Breast epithelium (tissue), 4 donors: ENCODE measurements at regions not wholly inside any gene's neighbourhood (a gene's known extent, or its start where the extent isn't known, plus 50 kb on each side); places are given as distances from the start of the nearest gene placed in this dataset.

ENCODE experiments used
- DNase-seq, 2 donors: peaks; one replicate each; pipeline ENCODE4 v3.0.0-alpha.2; 2019; ENCODE audit warnings: low spot score in 2 of 2
- H3K27ac ChIP-seq, 2 donors: fragments of 200-600 bp; sonication (generic) in 1 of 2; one replicate each; pipeline ENCODE4 v1.5.1; 2016 to 2019; ENCODE audit warnings: mild to moderate bottlenecking in 1 of 2
- H3K27me3 ChIP-seq, 2 donors: fragments of 200-600 bp; sonication (generic) in 1 of 2; one replicate each; pipeline versions ENCODE4 v1.5.1 to v1.6.0; 2017 to 2019; ENCODE audit warnings: control low read depth in 1 of 2, mild to moderate bottlenecking in 1 of 2
- H3K36me3 ChIP-seq: fragments of 200-600 bp; one replicate; pipeline ENCODE4 v1.5.1; 2019
- H3K4me1 ChIP-seq, 2 donors: fragments of 200-600 bp; sonication (generic); one replicate each; pipeline ENCODE4 v1.5.1; 2016 to 2019; ENCODE audit warnings: control low read depth in 1 of 2
- H3K4me3 ChIP-seq, 3 donors: fragments of 200-600 bp; sonication (generic); 1 replicate in 2 of 3; 2 replicates in 1 of 3; pipeline ENCODE4 v1.5.1; 2016 to 2019; ENCODE audit warnings: mild to moderate bottlenecking in 3 of 3, moderate library complexity in 2 of 3
- H3K9me3 ChIP-seq, 2 donors: fragments of 200-600 bp; sonication (generic) in 1 of 2; one replicate each; pipeline ENCODE4 v1.5.1; 2016 to 2019; ENCODE audit warnings: control low read depth in 1 of 2
- POLR2A ChIP-seq: fragments of 450-650 bp; IDR thresholded peaks from one replicate; pipeline ENCODE4 v1.6.1; 2016; ENCODE audit warnings: antibody characterized with exemption, mild to moderate bottlenecking, moderate library complexity
- POLR2AphosphoS5 ChIP-seq, 3 donors: sonication (generic); formaldehyde crosslinking; IDR thresholded peaks; one replicate each; pipeline ENCODE4 v1.6.1; 2017; ENCODE audit warnings: antibody characterized with exemption in 3 of 3
- intact Hi-C: fragments of 100-400 bp; cut with DNase I; formaldehyde crosslinking; loops from one replicate; pipeline ENCODE4 v1.15.1; 2023; ENCODE audit warnings: low total_unique reads
- TF ChIP-seq, protein P1 (sequence below), 3 donors: fragments of 450-650 bp; IDR thresholded peaks; one replicate each; pipeline ENCODE4 v1.5.1; 2016 to 2017; ENCODE audit warnings: antibody characterized with exemption in 3 of 3, mild to moderate bottlenecking in 3 of 3, moderate library complexity in 3 of 3

DNA sequence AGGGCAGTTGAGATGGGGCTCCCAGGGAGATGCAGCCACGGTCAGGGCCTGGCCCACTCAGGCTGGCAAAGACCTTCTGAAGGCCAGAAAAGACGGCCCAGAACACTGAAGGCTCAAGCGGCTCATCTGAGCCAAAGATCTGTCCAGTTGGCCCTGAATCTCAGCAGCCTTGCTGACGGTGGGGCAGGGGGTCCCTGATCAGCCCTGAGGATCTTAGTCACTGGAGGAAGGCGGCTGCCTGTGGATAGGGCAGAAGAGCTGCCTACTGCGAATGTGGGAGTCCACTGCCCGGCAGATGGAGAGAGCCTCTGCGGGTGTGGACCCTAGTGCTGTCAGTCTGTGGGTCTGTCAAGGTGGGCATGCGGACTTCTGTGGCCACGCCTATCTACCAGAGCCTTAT lies 1738.2 kb downstream of the TP53TG3F start:
- no peak overlapping the region for H3K4me3 ChIP-seq
- H3K27me3 ChIP-seq: no peaks in the 10 kb centered on the region
- TF ChIP-seq, protein P1, sequence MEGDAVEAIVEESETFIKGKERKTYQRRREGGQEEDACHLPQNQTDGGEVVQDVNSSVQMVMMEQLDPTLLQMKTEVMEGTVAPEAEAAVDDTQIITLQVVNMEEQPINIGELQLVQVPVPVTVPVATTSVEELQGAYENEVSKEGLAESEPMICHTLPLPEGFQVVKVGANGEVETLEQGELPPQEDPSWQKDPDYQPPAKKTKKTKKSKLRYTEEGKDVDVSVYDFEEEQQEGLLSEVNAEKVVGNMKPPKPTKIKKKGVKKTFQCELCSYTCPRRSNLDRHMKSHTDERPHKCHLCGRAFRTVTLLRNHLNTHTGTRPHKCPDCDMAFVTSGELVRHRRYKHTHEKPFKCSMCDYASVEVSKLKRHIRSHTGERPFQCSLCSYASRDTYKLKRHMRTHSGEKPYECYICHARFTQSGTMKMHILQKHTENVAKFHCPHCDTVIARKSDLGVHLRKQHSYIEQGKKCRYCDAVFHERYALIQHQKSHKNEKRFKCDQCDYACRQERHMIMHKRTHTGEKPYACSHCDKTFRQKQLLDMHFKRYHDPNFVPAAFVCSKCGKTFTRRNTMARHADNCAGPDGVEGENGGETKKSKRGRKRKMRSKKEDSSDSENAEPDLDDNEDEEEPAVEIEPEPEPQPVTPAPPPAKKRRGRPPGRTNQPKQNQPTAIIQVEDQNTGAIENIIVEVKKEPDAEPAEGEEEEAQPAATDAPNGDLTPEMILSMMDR (IDR thresholded peaks at IDR 0.05): no peak
- H3K4me1 ChIP-seq: no peaks in the 10 kb centered on the region
- DNase-seq: no peak
- H3K9me3 ChIP-seq: peaks cover 3 to 32% of the 10 kb centered on the region in 2 donors
- intact Hi-C loops: loop anchor here (10.0 kb wide), 1 partner anchor 67 kb away; no protein-coding TSS in a partner anchor
- H3K36me3 ChIP-seq: no peaks in the 10 kb centered on the region
- no peak overlapping the region for H3K27ac ChIP-seq

DNA sequence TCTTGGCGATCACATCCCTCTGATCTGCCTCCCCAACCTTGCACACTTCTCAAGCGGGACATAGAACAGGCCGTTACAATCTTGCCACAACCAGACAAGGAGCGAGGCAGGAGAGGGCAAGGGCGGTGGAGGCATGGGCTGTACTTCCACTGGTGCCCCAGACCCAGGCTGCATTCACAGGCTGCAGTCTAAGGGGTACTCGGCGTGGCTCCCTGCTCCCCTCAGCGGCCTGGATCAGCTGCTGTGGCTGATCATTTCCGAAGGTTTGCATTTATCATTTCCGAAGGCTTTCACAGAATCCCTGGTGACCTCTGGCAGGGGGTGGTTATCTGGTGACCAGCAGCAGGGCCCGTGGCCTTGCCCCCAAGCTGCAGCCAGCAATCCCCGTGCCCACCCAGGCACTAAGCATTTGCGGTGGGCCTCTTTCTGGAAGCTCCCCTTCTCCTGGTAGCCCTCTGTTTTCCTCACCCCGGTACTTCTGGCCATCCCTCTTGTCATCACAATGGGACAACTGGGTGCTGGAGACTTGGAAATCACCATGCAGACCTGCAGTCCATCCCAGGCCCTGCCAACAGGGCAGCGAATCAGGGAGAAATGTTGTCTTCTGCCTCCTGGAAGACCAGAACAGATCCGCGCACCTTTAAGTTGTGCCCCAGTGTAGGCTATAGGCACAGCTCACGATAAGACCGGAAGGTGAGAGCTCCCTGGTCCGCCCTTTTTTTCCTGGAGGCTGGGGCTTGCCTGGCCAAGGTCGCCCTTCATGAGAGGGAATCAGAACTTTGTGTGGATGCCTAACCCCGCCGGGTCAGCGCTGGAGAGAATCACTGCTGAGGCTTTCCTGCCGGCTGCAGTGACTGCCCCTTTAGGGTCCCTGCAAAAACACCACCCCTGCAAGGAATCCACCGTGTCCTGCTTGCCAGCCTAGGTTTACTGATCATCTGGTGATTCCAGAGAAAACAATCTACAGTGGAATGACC lies 1739.1 kb downstream of the TP53TG3F start:
- peaks cover 3 to 32% of the 10 kb centered on the region in 2 donors for H3K9me3 ChIP-seq
- no peak overlapping the region for H3K4me3 ChIP-seq
- H3K4me1 ChIP-seq: no peaks in the 10 kb centered on the region
- intact Hi-C loops: loop anchor here (10.0 kb wide), 1 partner anchor 66 kb away; no protein-coding TSS in a partner anchor
- DNase-seq: no peak
- H3K27ac ChIP-seq: no peak overlapping the region
- no peaks in the 10 kb centered on the region for H3K36me3 ChIP-seq
- TF ChIP-seq, protein P1 (IDR thresholded peaks at IDR 0.05): no peak
- TF ChIP-seq POLR2A (no peak), POLR2AphosphoS5 (IDR thresholded peaks at IDR 0.05) (no peak)
- no peaks in the 10 kb centered on the region for H3K27me3 ChIP-seq

DNA sequence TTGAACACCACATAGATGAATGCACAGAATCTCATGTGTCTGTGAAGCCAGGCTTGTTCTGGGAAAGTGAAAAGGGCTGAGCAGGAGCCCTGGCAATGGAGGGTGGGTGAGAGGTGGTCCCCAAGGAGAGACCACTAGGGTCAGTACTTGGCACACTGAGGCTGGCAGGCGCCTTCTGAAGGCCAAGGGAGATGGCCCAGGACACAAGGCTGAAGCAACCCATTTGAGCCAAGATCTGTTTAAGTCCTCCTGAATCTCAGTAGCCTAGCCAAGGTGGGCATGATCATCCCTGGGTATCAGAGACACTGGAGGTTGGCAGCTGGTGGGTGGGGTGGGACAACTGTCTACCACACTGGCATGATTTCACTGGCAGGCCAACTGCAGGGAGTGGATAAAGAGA lies 1741.2 kb downstream of the TP53TG3F start:
- no peak overlapping the region for H3K27ac ChIP-seq
- no peaks in the 10 kb centered on the region for H3K4me1 ChIP-seq
- no peaks in the 10 kb centered on the region for H3K36me3 ChIP-seq
- no peak overlapping the region for H3K4me3 ChIP-seq
- intact Hi-C loops: no loop called here
- no peaks in the 10 kb centered on the region for H3K27me3 ChIP-seq
- TF ChIP-seq, protein P1 (IDR thresholded peaks at IDR 0.05): no peak
- no peak for TF ChIP-seq POLR2AphosphoS5 (IDR thresholded peaks at IDR 0.05)
- TF ChIP-seq POLR2A: no peak
- no peak for DNase-seq
- peaks cover 0 to 23% of the 10 kb centered on the region in 2 donors for H3K9me3 ChIP-seq

DNA sequence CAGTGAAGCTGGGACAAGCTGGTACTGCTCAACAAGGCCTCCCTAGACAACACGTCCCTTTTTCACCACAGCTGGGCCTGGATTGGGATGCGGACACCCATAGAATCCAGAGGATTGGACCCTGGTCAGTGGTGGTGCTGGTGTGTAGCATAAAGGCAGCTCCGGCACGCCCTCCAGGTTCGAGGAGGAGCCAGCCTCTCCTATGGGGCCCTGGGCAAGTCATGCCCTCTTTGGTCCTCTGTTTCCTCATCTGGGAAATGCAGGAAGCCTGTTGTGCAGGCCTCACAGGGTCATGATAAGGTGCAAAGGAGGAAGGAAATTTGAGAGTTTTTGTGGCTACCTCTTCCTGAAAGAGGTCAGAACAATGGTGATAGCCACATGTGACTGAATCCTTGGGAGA lies 1741.7 kb downstream of the TP53TG3F start:
- no peak overlapping the region for H3K27ac ChIP-seq
- H3K27me3 ChIP-seq: no peaks in the 10 kb centered on the region
- TF ChIP-seq POLR2AphosphoS5 (IDR thresholded peaks at IDR 0.05) (no peak), POLR2A (no peak)
- TF ChIP-seq, protein P1 (IDR thresholded peaks at IDR 0.05): no peak
- intact Hi-C loops: no loop called here
- no peak for DNase-seq
- no peaks in the 10 kb centered on the region for H3K4me1 ChIP-seq
- no peaks in the 10 kb centered on the region for H3K36me3 ChIP-seq
- H3K4me3 ChIP-seq: no peak overlapping the region
- H3K9me3 ChIP-seq: peaks cover 0 to 19% of the 10 kb centered on the region in 2 donors

DNA sequence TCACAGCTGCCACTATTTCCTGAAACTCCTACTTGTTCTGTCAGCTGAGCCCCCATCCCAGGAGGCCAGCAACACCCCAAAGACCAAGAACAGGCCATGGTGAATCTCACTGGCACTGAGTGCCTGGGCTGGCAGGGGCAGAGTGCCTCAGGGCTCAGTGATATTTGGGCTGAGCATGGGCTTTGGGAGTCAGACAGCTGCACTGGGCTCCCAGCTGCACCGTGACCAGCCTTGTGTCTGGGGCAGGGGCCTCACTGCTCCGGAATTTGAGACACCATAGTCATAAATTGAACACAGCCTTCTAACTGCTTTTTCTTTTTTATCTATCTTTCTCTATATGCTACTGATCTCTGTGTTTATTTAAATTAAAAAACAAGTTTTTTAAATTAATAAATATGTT lies 1744.2 kb downstream of the TP53TG3F start:
- Histone ChIP-seq H3K36me3 (no peaks in the 10 kb centered on the region), H3K9me3 (peaks cover 13 to 14% of the 10 kb centered on the region in 2 donors), H3K27ac (no peak overlapping the region), H3K4me3 (no peak overlapping the region), H3K4me1 (no peaks in the 10 kb centered on the region), H3K27me3 (no peaks in the 10 kb centered on the region)
- TF ChIP-seq, protein P1 (IDR thresholded peaks at IDR 0.05): no peak
- TF ChIP-seq POLR2A (no peak), POLR2AphosphoS5 (IDR thresholded peaks at IDR 0.05) (no peak)
- intact Hi-C loops: no loop called here
- DNase-seq: no peak
